ENCODE measurements at regions not wholly inside any gene's neighbourhood (a gene's known extent, or its start where the extent isn't known, plus 50 kb on each side); places are given as distances from the start of the nearest gene placed in this dataset.
"Not testable (repeated sequence)": the region's sequence is repeated elsewhere in the genome, so short reads cannot be mapped to it uniquely, and the experiment has no call there.

- no peaks in the 10 kb centered on the region for H3K9me3 ChIP-seq
- H3K27me3 ChIP-seq = no peaks in the 10 kb centered on the region
- no peaks in the 10 kb centered on the region for H3K4me1 ChIP-seq
- no peaks in the 10 kb centered on the region for H3K36me3 ChIP-seq
- intact Hi-C loops (cut with DNase I; ENCODE audit: low total_unique reads) = no loop called here
- TF ChIP-seq, protein P1, sequence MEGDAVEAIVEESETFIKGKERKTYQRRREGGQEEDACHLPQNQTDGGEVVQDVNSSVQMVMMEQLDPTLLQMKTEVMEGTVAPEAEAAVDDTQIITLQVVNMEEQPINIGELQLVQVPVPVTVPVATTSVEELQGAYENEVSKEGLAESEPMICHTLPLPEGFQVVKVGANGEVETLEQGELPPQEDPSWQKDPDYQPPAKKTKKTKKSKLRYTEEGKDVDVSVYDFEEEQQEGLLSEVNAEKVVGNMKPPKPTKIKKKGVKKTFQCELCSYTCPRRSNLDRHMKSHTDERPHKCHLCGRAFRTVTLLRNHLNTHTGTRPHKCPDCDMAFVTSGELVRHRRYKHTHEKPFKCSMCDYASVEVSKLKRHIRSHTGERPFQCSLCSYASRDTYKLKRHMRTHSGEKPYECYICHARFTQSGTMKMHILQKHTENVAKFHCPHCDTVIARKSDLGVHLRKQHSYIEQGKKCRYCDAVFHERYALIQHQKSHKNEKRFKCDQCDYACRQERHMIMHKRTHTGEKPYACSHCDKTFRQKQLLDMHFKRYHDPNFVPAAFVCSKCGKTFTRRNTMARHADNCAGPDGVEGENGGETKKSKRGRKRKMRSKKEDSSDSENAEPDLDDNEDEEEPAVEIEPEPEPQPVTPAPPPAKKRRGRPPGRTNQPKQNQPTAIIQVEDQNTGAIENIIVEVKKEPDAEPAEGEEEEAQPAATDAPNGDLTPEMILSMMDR (IDR thresholded peaks at IDR 0.05) = no peak
- TF ChIP-seq POLR2A (IDR thresholded peaks at IDR 0.05) = no peak
- TF ChIP-seq POLR2AphosphoS5 (IDR thresholded peaks at IDR 0.05) = no peak
- H3K4me3 ChIP-seq = peak overlapping the region; percentile 51 to 82 (median 72)
- H3K27ac ChIP-seq = peak overlapping the region; percentile 72 to 88
- peak in 1 of 2 donors; percentile 52 for DNase-seq (ENCODE audit: low spot score in 2 of 2)
Measured at GRCh38 chr12:67068761-67069450, 200.3 kb upstream of the CAND1 start.

DNA sequence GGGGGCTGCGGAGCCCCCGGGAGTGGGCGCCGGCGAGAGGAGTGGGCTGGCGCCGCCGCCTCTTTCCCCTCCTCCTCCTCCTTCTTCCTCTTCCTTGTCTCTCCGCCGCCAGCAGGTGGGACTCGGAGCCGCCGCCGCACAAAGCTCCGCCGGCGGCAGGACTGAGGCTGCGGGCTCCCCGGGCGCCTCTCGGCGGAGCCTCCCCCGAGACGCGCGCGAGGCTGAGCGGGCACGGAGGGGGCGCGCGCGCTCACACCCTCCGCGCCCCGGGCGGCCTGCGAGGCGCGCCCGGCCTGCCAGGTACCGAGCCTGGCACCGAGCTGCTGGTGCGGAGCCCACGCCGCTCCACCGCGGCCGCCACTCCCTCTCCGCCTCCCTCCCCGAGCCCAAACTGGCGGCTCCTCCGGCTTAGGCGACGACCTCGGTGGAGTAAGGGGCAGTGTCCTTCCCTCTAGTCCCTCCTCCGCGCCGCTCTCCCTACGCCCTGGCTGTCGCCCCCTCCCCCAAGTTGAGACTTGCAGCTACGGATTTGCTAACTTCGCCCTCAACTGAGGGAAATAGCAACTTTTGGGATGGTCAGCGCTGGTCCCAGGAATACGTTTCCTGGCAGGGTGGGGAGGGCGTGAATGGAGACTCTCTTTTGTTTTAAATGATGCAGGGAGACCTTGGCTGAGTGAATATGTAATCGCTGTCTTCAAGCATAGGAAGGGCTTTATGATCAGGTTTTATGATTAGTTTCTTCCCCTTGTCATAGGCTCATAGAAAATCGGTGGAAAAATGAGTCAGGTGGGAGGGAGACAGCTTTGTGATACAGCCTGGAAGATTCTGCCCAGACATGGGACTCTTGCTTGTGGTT is 199.5 kb upstream of the CAND1 start:
- no peaks in the 10 kb centered on the region for H3K4me1 ChIP-seq
- no peaks in the 10 kb centered on the region for H3K9me3 ChIP-seq
- TF ChIP-seq, protein P1 (IDR thresholded peaks at IDR 0.05) = no peak
- TF ChIP-seq POLR2AphosphoS5 (IDR thresholded peaks at IDR 0.05) = no peak
- no peak for TF ChIP-seq POLR2A (IDR thresholded peaks at IDR 0.05)
- peak overlapping the region; percentile 67 to 88 for H3K27ac ChIP-seq
- intact Hi-C loops (cut with DNase I; ENCODE audit: low total_unique reads) = no loop called here
- DNase-seq (ENCODE audit: low spot score in 2 of 2) = no peak
- no peaks in the 10 kb centered on the region for H3K36me3 ChIP-seq
- H3K4me3 ChIP-seq = peak overlapping the region; percentile 51 to 82 (median 72)
- H3K27me3 ChIP-seq = no peaks in the 10 kb centered on the region

DNA sequence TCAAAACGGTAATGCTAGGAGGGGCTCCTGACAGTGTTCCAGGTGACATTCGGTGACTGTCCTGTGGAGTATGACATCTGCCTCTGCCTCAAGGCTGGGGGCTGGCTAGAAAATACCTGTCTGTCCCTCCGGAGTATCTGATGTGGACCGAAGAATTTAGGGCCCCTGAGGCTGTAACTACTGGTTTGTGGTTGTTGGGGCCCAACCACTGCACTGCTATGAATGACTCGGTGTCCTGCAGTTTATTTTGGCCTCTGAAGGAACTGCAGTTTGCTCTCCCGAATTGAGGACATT is 198.9 kb upstream of the CAND1 start:
- DNase-seq (ENCODE audit: low spot score in 2 of 2) = no peak
- H3K27me3 ChIP-seq = no peaks in the 10 kb centered on the region
- intact Hi-C loops (cut with DNase I; ENCODE audit: low total_unique reads) = no loop called here
- no peaks in the 10 kb centered on the region for H3K9me3 ChIP-seq
- TF ChIP-seq POLR2AphosphoS5 (IDR thresholded peaks at IDR 0.05) (no peak), POLR2A (IDR thresholded peaks at IDR 0.05) (no peak)
- TF ChIP-seq, protein P1 (IDR thresholded peaks at IDR 0.05) = no peak
- peak overlapping the region in 1 of 2 donors; percentile 67 for H3K27ac ChIP-seq
- H3K4me3 ChIP-seq = peak overlapping the region in 2 of 3 donors; percentile 72 to 82
- no peaks in the 10 kb centered on the region for H3K4me1 ChIP-seq
- no peaks in the 10 kb centered on the region for H3K36me3 ChIP-seq

DNA sequence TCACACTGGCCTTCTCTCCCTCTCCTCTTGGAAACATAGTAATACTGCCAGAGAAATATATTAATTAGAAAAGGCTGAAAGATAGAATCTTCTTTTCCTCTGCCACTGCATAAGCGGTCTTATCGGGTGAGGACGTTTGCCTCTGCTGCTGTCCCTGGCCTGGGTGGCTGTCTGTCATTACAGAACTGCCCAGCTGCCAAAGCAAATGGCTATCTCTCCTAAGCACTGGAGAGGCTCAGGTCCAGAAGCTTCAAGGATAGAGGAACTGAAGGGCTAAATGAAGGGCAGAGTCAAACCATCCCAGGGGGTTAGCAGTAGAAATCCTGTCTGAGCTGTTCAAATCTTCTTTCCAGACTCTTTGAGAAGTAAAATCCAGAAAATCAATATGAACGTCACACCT is 198.6 kb upstream of the CAND1 start:
- TF ChIP-seq, protein P1 (IDR thresholded peaks at IDR 0.05) = no peak
- TF ChIP-seq POLR2A (IDR thresholded peaks at IDR 0.05) (no peak), POLR2AphosphoS5 (IDR thresholded peaks at IDR 0.05) (no peak)
- no peak for DNase-seq (ENCODE audit: low spot score in 2 of 2)
- intact Hi-C loops (cut with DNase I; ENCODE audit: low total_unique reads) = no loop called here
- Histone ChIP-seq H3K27ac (no peak overlapping the region), H3K4me1 (no peaks in the 10 kb centered on the region), H3K27me3 (no peaks in the 10 kb centered on the region), H3K4me3 (no peak overlapping the region), H3K9me3 (no peaks in the 10 kb centered on the region), H3K36me3 (no peaks in the 10 kb centered on the region)

GRCh38 chr12:67072281-67072680 is 196.9 kb upstream of the CAND1 start:
- DNase-seq (ENCODE audit: low spot score in 2 of 2); H3K4me1 ChIP-seq; H3K4me3 ChIP-seq; intact Hi-C loops (cut with DNase I; ENCODE audit: low total_unique reads); H3K27me3 ChIP-seq; H3K9me3 ChIP-seq; H3K27ac ChIP-seq; H3K36me3 ChIP-seq: not testable (repeated sequence)

Measured in breast epithelium (tissue), 4 donors.